ENCODE measurements at regions not wholly inside any gene's neighbourhood (a gene's known extent, or its start where the extent isn't known, plus 50 kb on each side); places are given as distances from the start of the nearest gene placed in this dataset.

DNA sequence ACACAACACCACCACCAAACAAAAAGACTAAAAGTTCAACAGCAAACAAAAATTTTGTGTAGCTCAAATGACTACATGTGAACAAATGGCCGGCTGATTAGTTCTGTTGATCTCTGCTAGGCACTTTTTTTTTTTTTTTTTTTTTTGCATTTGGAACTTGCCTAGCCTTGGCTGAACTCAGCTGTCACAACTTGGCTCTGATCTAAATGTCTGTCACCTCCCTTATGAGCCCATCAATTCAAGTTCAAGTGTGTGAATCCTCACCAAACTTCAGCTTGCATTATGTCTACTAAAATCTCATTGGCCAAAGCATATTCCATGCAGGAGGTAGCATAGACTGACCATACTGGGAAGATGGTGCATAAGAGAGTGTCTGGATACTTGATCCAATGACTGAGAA lies 606.5 kb upstream of the ADGRL4 start:
- intact Hi-C loops (cut with DNase I, micrococcal nuclease) = no loop called here
- Mint-ChIP-seq H3K4me1 (ENCODE audit: low read depth) (no peaks in the 10 kb centered on the region), H3K27me3 (no peaks in the 10 kb centered on the region), H3K9me3 (peaks cover 3% of the 10 kb centered on the region), H3K4me3 (no peak overlapping the region), H3K27ac (no peak overlapping the region), H3K36me3 (ENCODE audit: low read depth) (no peaks in the 10 kb centered on the region)
- ATAC-seq (ENCODE audit: poor library complexity) (no peak), DNase-seq (no peak)
- ChIA-PET CTCF (interaction anchor here (0.6 kb wide), 1 partner anchor 926 kb away, joined by 4 read pairs; no protein-coding TSS in a partner anchor), POLR2A (no interaction called here)
- TF ChIP-seq, protein P1, sequence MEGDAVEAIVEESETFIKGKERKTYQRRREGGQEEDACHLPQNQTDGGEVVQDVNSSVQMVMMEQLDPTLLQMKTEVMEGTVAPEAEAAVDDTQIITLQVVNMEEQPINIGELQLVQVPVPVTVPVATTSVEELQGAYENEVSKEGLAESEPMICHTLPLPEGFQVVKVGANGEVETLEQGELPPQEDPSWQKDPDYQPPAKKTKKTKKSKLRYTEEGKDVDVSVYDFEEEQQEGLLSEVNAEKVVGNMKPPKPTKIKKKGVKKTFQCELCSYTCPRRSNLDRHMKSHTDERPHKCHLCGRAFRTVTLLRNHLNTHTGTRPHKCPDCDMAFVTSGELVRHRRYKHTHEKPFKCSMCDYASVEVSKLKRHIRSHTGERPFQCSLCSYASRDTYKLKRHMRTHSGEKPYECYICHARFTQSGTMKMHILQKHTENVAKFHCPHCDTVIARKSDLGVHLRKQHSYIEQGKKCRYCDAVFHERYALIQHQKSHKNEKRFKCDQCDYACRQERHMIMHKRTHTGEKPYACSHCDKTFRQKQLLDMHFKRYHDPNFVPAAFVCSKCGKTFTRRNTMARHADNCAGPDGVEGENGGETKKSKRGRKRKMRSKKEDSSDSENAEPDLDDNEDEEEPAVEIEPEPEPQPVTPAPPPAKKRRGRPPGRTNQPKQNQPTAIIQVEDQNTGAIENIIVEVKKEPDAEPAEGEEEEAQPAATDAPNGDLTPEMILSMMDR (IDR thresholded peaks at IDR 0.05) = no peak
- Histone ChIP-seq H3K4me1 (ENCODE audit: insufficient read depth, low read length) (no peaks in the 10 kb centered on the region), H3K36me3 (ENCODE audit: insufficient read depth, low read length) (no peaks in the 10 kb centered on the region), H3K4me3 (ENCODE audit: low read length) (no peak overlapping the region), H3K9me3 (ENCODE audit: control insufficient read depth in 1 of 2, insufficient read depth in 1 of 2, low read length in 2 of 2) (no peaks in the 10 kb centered on the region), H3K27me3 (ENCODE audit: control insufficient read depth in 1 of 2, insufficient read depth in 2 of 2, low read length in 2 of 2) (no peaks in the 10 kb centered on the region), H3K27ac (ENCODE audit: low read depth in 1 of 2, low read length in 2 of 2) (no peak overlapping the region)

DNA sequence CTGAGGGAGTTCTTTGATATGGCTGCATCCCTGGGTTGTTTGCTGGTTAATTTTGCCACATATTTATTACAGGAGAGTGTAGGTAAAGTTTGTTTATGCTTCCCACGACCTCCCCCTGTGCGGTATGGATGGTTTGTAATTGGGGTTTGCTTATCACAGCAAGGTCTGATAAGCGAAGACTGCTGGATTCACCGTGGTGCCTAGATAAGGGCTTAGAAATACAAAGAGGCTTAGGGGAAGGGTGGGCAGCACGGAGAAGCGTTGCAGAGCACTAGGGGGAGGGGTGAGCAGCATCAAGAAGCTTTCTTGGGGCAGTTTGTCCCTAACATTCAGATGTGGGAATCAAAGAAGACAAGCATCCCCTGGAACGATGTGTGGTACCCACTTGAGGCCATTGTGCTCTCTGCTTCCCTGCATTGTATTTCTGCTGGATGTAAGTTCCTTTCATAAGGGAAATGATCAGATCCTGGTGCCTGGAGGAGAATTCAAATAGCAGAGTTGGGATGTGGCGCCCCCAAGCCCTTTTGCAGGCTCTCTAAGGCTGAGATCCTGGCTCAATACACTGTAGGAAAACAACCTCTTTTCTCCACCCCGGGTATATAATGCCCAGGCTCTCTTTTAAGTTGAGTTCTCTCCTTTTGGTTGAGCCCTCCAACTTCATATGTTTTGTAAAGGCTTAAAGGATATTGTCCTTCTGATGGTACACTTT lies 598.1 kb upstream of the ADGRL4 start:
- intact Hi-C loops (cut with DNase I, micrococcal nuclease) = no loop called here
- Mint-ChIP-seq H3K36me3 (ENCODE audit: low read depth) (no peaks in the 10 kb centered on the region), H3K9me3 (peaks cover 7% of the 10 kb centered on the region), H3K27ac (no peak overlapping the region), H3K27me3 (no peaks in the 10 kb centered on the region), H3K4me3 (no peak overlapping the region), H3K4me1 (ENCODE audit: low read depth) (no peaks in the 10 kb centered on the region)
- H3K27ac ChIP-seq (ENCODE audit: low read depth in 1 of 2, low read length in 2 of 2) = no peak overlapping the region
- H3K27me3 ChIP-seq (ENCODE audit: control insufficient read depth in 1 of 2, insufficient read depth in 2 of 2, low read length in 2 of 2) = no peaks in the 10 kb centered on the region
- no peak for ATAC-seq (ENCODE audit: poor library complexity)
- CTCF ChIA-PET = no interaction called here
- no peak for DNase-seq
- no peak overlapping the region for H3K4me3 ChIP-seq (ENCODE audit: low read length)
- TF ChIP-seq, protein P1 (IDR thresholded peaks at IDR 0.05) = no peak
- no peaks in the 10 kb centered on the region for H3K9me3 ChIP-seq (ENCODE audit: control insufficient read depth in 1 of 2, insufficient read depth in 1 of 2, low read length in 2 of 2)
- H3K36me3 ChIP-seq (ENCODE audit: insufficient read depth, low read length) = no peaks in the 10 kb centered on the region
- POLR2A ChIA-PET = no interaction called here
- no peaks in the 10 kb centered on the region for H3K4me1 ChIP-seq (ENCODE audit: insufficient read depth, low read length)

DNA sequence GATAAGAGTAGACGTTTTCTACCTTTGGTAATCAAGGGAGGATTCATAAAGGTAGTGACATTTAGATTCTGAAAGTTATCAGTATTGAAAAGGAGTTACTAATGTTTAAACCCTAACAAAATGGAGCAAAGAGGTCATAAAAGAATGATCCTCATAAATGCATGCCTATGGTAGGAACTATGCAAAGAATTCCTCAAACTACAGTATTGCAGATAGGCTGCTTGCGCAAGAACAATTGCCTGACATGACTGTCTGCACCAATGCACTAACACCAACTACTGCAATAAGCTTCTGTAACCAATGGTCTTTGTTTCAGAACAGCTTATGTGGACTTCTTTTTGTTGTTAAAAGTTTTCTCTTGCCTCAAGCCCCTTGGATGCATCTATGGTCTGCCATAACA lies 597.3 kb upstream of the ADGRL4 start:
- Mint-ChIP-seq H3K27ac (no peak overlapping the region), H3K36me3 (ENCODE audit: low read depth) (no peaks in the 10 kb centered on the region), H3K27me3 (no peaks in the 10 kb centered on the region), H3K9me3 (peaks cover 9% of the 10 kb centered on the region), H3K4me3 (no peak overlapping the region), H3K4me1 (ENCODE audit: low read depth) (no peaks in the 10 kb centered on the region)
- H3K9me3 ChIP-seq (ENCODE audit: control insufficient read depth in 1 of 2, insufficient read depth in 1 of 2, low read length in 2 of 2) = no peaks in the 10 kb centered on the region
- POLR2A ChIA-PET = no interaction called here
- ATAC-seq (ENCODE audit: poor library complexity) (no peak), DNase-seq (no peak)
- no peaks in the 10 kb centered on the region for H3K27me3 ChIP-seq (ENCODE audit: control insufficient read depth in 1 of 2, insufficient read depth in 2 of 2, low read length in 2 of 2)
- TF ChIP-seq, protein P1 (IDR thresholded peaks at IDR 0.05) = no peak
- H3K27ac ChIP-seq (ENCODE audit: low read depth in 1 of 2, low read length in 2 of 2) = no peak overlapping the region
- intact Hi-C loops (cut with DNase I, micrococcal nuclease) = no loop called here
- no peaks in the 10 kb centered on the region for H3K4me1 ChIP-seq (ENCODE audit: insufficient read depth, low read length)
- CTCF ChIA-PET = no interaction called here
- no peak overlapping the region for H3K4me3 ChIP-seq (ENCODE audit: low read length)
- H3K36me3 ChIP-seq (ENCODE audit: insufficient read depth, low read length) = no peaks in the 10 kb centered on the region
